SK-N-SH treated with all-trans-retinoic acid at 6 μM for 48 hours (cell line): ENCODE measurements at regions not wholly inside any gene's neighbourhood (a gene's known extent, or its start where the extent isn't known, plus 50 kb on each side); places are given as distances from the start of the nearest gene placed in this dataset.

ENCODE experiments used
- SNAI2 ChIP-seq: fragments of 250-450 bp; sonication (Bioruptor Pico); IDR thresholded peaks from 2 replicates; pipeline ENCODE4 v1.5.0; 2020; ENCODE audit warnings: mild to moderate bottlenecking, moderate library complexity
- TCF4 ChIP-seq: fragments of 250-450 bp; sonication (Bioruptor Pico); IDR thresholded peaks from 2 replicates; pipeline ENCODE4 v1.8.0; 2021; ENCODE audit warnings: mild to moderate bottlenecking, moderate library complexity, borderline replicate concordance
- TOX ChIP-seq: fragments of 250-450 bp; sonication (Bioruptor Pico); IDR thresholded peaks from 2 replicates; pipeline ENCODE4 v1.8.0; 2021; ENCODE audit warnings: mild to moderate bottlenecking, moderate library complexity, borderline replicate concordance
- ZFP3 ChIP-seq: fragments of 250-450 bp; sonication (Bioruptor Pico); IDR thresholded peaks from 2 replicates; pipeline ENCODE4 v1.5.0; 2020; ENCODE audit warnings: mild to moderate bottlenecking, moderate library complexity
- ZNF8 ChIP-seq: fragments of 450-650 bp; formaldehyde crosslinking; IDR thresholded peaks from 2 replicates; pipeline ENCODE4 v1.5.0; 2020; ENCODE audit warnings: mild to moderate bottlenecking, moderate library complexity
- TF ChIP-seq, protein P1 (sequence below): fragments of 250-450 bp; sonication (Bioruptor Pico); IDR thresholded peaks from 2 replicates; pipeline ENCODE4 v1.8.0; 2020; ENCODE audit warnings: mild to moderate bottlenecking, moderate library complexity, borderline replicate concordance

- TF ChIP-seq ZFP3 (CRISPR knock-in tag) (no peak), SNAI2 (CRISPR knock-in tag) (no peak), TCF4 (CRISPR knock-in tag) (no peak), TOX (CRISPR knock-in tag) (no peak), ZNF8 (CRISPR knock-in tag) (no peak)
- TF ChIP-seq, protein P1, sequence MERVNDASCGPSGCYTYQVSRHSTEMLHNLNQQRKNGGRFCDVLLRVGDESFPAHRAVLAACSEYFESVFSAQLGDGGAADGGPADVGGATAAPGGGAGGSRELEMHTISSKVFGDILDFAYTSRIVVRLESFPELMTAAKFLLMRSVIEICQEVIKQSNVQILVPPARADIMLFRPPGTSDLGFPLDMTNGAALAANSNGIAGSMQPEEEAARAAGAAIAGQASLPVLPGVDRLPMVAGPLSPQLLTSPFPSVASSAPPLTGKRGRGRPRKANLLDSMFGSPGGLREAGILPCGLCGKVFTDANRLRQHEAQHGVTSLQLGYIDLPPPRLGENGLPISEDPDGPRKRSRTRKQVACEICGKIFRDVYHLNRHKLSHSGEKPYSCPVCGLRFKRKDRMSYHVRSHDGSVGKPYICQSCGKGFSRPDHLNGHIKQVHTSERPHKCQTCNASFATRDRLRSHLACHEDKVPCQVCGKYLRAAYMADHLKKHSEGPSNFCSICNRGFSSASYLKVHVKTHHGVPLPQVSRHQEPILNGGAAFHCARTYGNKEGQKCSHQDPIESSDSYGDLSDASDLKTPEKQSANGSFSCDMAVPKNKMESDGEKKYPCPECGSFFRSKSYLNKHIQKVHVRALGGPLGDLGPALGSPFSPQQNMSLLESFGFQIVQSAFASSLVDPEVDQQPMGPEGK (CRISPR knock-in tag): no peak
Observed at GRCh38 chr10:108848046-108848445, 1075.3 kb downstream of the XPNPEP1 start.
